GM23338 (cell line): ENCODE measurements at regions not wholly inside any gene's neighbourhood (a gene's known extent, or its start where the extent isn't known, plus 50 kb on each side); places are given as distances from the start of the nearest gene placed in this dataset.

Experiments used
- EZH2 ChIP-seq: fragments of 200-600 bp; sonication (generic); IDR thresholded peaks from one replicate; pipeline ENCODE4 v1.8.0; 2017; ENCODE audit warnings: antibody characterized with exemption, mild to moderate bottlenecking, low read depth; ENCODE audit not compliant: unreplicated experiment
- EZH2phosphoT487 ChIP-seq: fragments of 200-600 bp; sonication (generic); IDR thresholded peaks from one replicate; pipeline ENCODE4 v1.8.1; 2018; ENCODE audit warnings: antibody characterized with exemption; ENCODE audit not compliant: unreplicated experiment
- POLR2AphosphoS5 ChIP-seq: IDR thresholded peaks from 2 replicates; pipeline ENCODE4 v1.6.1; 2016; ENCODE audit warnings: antibody characterized with exemption, low read depth
- ZNF114 ChIP-seq: fragments of 250-450 bp; sonication (Bioruptor Pico); IDR thresholded peaks from 2 replicates; pipeline ENCODE4 v1.5.0; 2020; ENCODE audit warnings: mild to moderate bottlenecking, moderate library complexity
- TF ChIP-seq, protein P1 (sequence below), 2 experiments: fragments of 200-600 bp in 1 of 2; sonication (generic) in 1 of 2; conservative IDR thresholded peaks; 2 replicates each; pipeline versions ENCODE4 v1.5.1 to v1.6.1; 2016 to 2017; ENCODE audit warnings: antibody characterized with exemption in 2 of 2, low read depth in 2 of 2, mild to moderate bottlenecking in 2 of 2, moderate library complexity in 1 of 2
- TF ChIP-seq, protein P2 (sequence below): fragments of 250-450 bp; sonication (Bioruptor Pico); IDR thresholded peaks from 2 replicates; pipeline ENCODE4 v1.5.0; 2020; ENCODE audit warnings: mild to moderate bottlenecking, moderate library complexity
- TF ChIP-seq, protein P3 (sequence below): IDR thresholded peaks from one replicate; pipeline ENCODE4 v1.6.1; 2018; ENCODE audit warnings: antibody characterized with exemption; ENCODE audit not compliant: unreplicated experiment
- TF ChIP-seq, protein P4 (sequence below): IDR thresholded peaks from 2 replicates; pipeline ENCODE4 v1.6.1; 2016; ENCODE audit warnings: antibody characterized with exemption

DNA sequence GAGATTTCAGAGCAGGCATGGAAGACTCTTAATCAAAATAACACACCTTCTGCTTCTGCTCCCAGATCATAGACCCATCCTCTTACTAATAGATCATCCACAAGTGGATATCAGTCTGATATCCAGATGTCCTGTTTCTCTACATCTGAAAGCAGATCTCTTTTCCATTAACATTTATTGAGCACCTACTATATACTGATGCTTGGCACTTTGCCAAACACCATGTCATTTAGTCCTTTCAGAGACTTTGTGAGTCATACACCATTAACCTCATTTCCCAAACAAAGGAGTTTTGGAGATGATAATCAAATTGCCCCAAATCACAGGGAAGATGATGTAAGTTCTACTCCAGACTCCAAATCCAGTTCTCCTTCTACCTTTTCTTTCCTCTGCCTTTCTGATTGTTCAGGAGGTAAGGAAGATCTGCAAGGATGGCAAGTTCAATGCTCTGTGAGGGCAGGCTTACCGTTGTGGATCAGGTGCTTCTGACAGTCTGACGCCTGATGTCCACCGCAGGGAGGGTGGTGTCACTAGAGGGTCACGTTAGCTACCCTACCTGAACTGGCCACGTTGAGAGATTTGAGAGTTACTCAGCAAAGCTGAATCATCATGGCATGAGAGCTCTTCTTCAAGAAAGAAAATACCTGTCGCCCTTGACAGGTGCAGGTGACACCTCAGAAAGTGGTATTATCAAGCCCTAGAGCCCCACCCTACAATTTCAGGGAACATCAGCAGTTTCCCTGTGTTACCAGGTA is 269.6 kb upstream of the ZMIZ1 start:
- TF ChIP-seq, protein P1, sequence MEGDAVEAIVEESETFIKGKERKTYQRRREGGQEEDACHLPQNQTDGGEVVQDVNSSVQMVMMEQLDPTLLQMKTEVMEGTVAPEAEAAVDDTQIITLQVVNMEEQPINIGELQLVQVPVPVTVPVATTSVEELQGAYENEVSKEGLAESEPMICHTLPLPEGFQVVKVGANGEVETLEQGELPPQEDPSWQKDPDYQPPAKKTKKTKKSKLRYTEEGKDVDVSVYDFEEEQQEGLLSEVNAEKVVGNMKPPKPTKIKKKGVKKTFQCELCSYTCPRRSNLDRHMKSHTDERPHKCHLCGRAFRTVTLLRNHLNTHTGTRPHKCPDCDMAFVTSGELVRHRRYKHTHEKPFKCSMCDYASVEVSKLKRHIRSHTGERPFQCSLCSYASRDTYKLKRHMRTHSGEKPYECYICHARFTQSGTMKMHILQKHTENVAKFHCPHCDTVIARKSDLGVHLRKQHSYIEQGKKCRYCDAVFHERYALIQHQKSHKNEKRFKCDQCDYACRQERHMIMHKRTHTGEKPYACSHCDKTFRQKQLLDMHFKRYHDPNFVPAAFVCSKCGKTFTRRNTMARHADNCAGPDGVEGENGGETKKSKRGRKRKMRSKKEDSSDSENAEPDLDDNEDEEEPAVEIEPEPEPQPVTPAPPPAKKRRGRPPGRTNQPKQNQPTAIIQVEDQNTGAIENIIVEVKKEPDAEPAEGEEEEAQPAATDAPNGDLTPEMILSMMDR (conservative IDR thresholded peaks at IDR 0.05; ENCODE audit: low read depth in 2 of 2) = no peak
- TF ChIP-seq POLR2AphosphoS5 (no peak), EZH2 (no peak), ZNF114 (CRISPR knock-in tag) (no peak), EZH2phosphoT487 (no peak)
- TF ChIP-seq, protein P2, sequence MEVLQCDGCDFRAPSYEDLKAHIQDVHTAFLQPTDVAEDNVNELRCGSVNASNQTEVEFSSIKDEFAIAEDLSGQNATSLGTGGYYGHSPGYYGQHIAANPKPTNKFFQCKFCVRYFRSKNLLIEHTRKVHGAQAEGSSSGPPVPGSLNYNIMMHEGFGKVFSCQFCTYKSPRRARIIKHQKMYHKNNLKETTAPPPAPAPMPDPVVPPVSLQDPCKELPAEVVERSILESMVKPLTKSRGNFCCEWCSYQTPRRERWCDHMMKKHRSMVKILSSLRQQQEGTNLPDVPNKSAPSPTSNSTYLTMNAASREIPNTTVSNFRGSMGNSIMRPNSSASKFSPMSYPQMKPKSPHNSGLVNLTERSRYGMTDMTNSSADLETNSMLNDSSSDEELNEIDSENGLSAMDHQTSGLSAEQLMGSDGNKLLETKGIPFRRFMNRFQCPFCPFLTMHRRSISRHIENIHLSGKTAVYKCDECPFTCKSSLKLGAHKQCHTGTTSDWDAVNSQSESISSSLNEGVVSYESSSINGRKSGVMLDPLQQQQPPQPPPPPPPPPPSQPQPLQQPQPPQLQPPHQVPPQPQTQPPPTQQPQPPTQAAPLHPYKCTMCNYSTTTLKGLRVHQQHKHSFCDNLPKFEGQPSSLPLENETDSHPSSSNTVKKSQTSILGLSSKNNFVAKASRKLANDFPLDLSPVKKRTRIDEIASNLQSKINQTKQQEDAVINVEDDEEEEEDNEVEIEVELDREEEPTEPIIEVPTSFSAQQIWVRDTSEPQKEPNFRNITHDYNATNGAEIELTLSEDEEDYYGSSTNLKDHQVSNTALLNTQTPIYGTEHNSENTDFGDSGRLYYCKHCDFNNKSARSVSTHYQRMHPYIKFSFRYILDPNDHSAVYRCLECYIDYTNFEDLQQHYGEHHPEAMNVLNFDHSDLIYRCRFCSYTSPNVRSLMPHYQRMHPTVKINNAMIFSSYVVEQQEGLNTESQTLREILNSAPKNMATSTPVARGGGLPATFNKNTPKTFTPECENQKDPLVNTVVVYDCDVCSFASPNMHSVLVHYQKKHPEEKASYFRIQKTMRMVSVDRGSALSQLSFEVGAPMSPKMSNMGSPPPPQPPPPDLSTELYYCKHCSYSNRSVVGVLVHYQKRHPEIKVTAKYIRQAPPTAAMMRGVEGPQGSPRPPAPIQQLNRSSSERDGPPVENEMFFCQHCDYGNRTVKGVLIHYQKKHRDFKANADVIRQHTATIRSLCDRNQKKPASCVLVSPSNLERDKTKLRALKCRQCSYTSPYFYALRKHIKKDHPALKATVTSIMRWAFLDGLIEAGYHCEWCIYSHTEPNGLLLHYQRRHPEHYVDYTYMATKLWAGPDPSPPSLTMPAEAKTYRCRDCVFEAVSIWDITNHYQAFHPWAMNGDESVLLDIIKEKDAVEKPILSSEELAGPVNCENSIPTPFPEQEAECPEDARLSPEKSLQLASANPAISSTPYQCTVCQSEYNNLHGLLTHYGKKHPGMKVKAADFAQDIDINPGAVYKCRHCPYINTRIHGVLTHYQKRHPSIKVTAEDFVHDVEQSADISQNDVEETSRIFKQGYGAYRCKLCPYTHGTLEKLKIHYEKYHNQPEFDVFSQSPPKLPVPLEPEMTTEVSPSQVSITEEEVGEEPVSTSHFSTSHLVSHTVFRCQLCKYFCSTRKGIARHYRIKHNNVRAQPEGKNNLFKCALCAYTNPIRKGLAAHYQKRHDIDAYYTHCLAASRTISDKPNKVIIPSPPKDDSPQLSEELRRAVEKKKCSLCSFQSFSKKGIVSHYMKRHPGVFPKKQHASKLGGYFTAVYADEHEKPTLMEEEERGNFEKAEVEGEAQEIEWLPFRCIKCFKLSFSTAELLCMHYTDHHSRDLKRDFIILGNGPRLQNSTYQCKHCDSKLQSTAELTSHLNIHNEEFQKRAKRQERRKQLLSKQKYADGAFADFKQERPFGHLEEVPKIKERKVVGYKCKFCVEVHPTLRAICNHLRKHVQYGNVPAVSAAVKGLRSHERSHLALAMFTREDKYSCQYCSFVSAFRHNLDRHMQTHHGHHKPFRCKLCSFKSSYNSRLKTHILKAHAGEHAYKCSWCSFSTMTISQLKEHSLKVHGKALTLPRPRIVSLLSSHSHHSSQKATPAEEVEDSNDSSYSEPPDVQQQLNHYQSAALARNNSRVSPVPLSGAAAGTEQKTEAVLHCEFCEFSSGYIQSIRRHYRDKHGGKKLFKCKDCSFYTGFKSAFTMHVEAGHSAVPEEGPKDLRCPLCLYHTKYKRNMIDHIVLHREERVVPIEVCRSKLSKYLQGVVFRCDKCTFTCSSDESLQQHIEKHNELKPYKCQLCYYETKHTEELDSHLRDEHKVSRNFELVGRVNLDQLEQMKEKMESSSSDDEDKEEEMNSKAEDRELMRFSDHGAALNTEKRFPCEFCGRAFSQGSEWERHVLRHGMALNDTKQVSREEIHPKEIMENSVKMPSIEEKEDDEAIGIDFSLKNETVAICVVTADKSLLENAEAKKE (CRISPR knock-in tag) = no peak
- TF ChIP-seq, protein P3, sequence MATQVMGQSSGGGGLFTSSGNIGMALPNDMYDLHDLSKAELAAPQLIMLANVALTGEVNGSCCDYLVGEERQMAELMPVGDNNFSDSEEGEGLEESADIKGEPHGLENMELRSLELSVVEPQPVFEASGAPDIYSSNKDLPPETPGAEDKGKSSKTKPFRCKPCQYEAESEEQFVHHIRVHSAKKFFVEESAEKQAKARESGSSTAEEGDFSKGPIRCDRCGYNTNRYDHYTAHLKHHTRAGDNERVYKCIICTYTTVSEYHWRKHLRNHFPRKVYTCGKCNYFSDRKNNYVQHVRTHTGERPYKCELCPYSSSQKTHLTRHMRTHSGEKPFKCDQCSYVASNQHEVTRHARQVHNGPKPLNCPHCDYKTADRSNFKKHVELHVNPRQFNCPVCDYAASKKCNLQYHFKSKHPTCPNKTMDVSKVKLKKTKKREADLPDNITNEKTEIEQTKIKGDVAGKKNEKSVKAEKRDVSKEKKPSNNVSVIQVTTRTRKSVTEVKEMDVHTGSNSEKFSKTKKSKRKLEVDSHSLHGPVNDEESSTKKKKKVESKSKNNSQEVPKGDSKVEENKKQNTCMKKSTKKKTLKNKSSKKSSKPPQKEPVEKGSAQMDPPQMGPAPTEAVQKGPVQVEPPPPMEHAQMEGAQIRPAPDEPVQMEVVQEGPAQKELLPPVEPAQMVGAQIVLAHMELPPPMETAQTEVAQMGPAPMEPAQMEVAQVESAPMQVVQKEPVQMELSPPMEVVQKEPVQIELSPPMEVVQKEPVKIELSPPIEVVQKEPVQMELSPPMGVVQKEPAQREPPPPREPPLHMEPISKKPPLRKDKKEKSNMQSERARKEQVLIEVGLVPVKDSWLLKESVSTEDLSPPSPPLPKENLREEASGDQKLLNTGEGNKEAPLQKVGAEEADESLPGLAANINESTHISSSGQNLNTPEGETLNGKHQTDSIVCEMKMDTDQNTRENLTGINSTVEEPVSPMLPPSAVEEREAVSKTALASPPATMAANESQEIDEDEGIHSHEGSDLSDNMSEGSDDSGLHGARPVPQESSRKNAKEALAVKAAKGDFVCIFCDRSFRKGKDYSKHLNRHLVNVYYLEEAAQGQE = no peak
- TF ChIP-seq, protein P4, sequence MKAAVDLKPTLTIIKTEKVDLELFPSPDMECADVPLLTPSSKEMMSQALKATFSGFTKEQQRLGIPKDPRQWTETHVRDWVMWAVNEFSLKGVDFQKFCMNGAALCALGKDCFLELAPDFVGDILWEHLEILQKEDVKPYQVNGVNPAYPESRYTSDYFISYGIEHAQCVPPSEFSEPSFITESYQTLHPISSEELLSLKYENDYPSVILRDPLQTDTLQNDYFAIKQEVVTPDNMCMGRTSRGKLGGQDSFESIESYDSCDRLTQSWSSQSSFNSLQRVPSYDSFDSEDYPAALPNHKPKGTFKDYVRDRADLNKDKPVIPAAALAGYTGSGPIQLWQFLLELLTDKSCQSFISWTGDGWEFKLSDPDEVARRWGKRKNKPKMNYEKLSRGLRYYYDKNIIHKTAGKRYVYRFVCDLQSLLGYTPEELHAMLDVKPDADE = no peak
